GM10266 (cell line): ENCODE measurements at regions not wholly inside any gene's neighbourhood (a gene's known extent, or its start where the extent isn't known, plus 50 kb on each side); places are given as distances from the start of the nearest gene placed in this dataset.

Experiments
- DNase-seq: peaks from one replicate; pipeline ENCODE4 v3.0.0; 2012; ENCODE audit errors: extremely low spot score
- CTCF ChIP-seq: IDR thresholded peaks from 2 replicates; pipeline ENCODE4 v1.5.1; 2012; ENCODE audit warnings: mild to moderate bottlenecking, low read depth; ENCODE audit not compliant: control insufficient read depth, insufficient read depth; ENCODE audit errors: missing control alignments

- TF ChIP-seq CTCF: no peak
- no peak for DNase-seq
Observed at GRCh38 chr7:22572292-22572691, 72.3 kb upstream of the STEAP1B start.

GRCh38 chr7:22571766-22572165, 71.8 kb upstream of the STEAP1B start:
- DNase-seq: no peak
- TF ChIP-seq CTCF: no peak

- TF ChIP-seq CTCF: no peak
- DNase-seq: no peak
Observed at GRCh38 chr7:22569586-22570321, 69.8 kb upstream of the STEAP1B start.

- no peak for DNase-seq
- TF ChIP-seq CTCF: no peak
Observed at GRCh38 chr7:22566592-22566991, 66.6 kb upstream of the STEAP1B start.

GRCh38 chr7:22566176-22566575, 66.2 kb upstream of the STEAP1B start:
- TF ChIP-seq CTCF: no peak

GRCh38 chr7:22565315-22565811, 65.4 kb upstream of the STEAP1B start:
- TF ChIP-seq CTCF: no peak
- no peak for DNase-seq

More at GRCh38 chr7:22566176-22566575, 66.2 kb upstream of the STEAP1B start:
- DNase-seq: no peak

GRCh38 chr7:22564511-22565045, 64.6 kb upstream of the STEAP1B start:
- no peak for TF ChIP-seq CTCF
- DNase-seq: no peak
